ENCODE measurements at regions not wholly inside any gene's neighbourhood (a gene's known extent, or its start where the extent isn't known, plus 50 kb on each side); places are given as distances from the start of the nearest gene placed in this dataset.

GRCh38 chr3:70857916-70858315 is 545.5 kb upstream of the MDFIC2 start:
- no peak overlapping the region for H3K4me3 ChIP-seq (ENCODE audit: low read depth, low read length, poor library complexity, severe bottlenecking)
- H3K4me1 ChIP-seq (ENCODE audit: insufficient read depth, low read length, poor library complexity, severe bottlenecking): peaks cover 15% of the 10 kb centered on the region
- H3K27me3 ChIP-seq (replicated peaks; ENCODE audit: insufficient read depth, low read depth, low read length, poor library complexity): no peaks in the 10 kb centered on the region
- TF ChIP-seq EZH2 (IDR thresholded peaks at IDR 0.05; ENCODE audit: borderline replicate concordance, low read depth, low read length, poor library complexity, severe bottlenecking) (no peak), CTCF (conservative IDR thresholded peaks at IDR 0.05; ENCODE audit: low read depth, low read length) (no peak)
- H3K27ac ChIP-seq (ENCODE audit: low read depth, low read length, poor library complexity, severe bottlenecking): no peak overlapping the region
- DNase-seq (ENCODE audit: low spot score): no peak
- no TSS peak for BruUV-seq (replicated peaks)
- intact Hi-C loops (cut with micrococcal nuclease; ENCODE audit: unreplicated experiment): no loop called here
- ChIA-PET CTCF (no interaction called here), POLR2A (ENCODE audit: low non-redundant PET) (no interaction called here)
- H3K36me3 ChIP-seq (ENCODE audit: insufficient read depth, low read length, poor library complexity, severe bottlenecking): no peaks in the 10 kb centered on the region
- no peaks in the 10 kb centered on the region for H3K9me3 ChIP-seq (ENCODE audit: low read depth, low read length, poor library complexity, severe bottlenecking)

- no peaks in the 10 kb centered on the region for H3K36me3 ChIP-seq (ENCODE audit: insufficient read depth, low read length, poor library complexity, severe bottlenecking)
Measured at GRCh38 chr3:70856414-70857162, 544.1 kb upstream of the MDFIC2 start.

GRCh38 chr3:70855149-70855548 is 542.7 kb upstream of the MDFIC2 start:
- BruUV-seq (replicated peaks): no TSS peak
- CTCF ChIA-PET: no interaction called here

More at GRCh38 chr3:70856414-70857162, 544.1 kb upstream of the MDFIC2 start:
- DNase-seq (ENCODE audit: low spot score): no peak
- Histone ChIP-seq H3K4me3 (ENCODE audit: low read depth, low read length, poor library complexity, severe bottlenecking) (no peak overlapping the region), H3K9me3 (ENCODE audit: low read depth, low read length, poor library complexity, severe bottlenecking) (no peaks in the 10 kb centered on the region), H3K4me1 (ENCODE audit: insufficient read depth, low read length, poor library complexity, severe bottlenecking) (peaks cover 15% of the 10 kb centered on the region), H3K27ac (ENCODE audit: low read depth, low read length, poor library complexity, severe bottlenecking) (no peak overlapping the region), H3K27me3 (replicated peaks; ENCODE audit: insufficient read depth, low read depth, low read length, poor library complexity) (no peaks in the 10 kb centered on the region)
- intact Hi-C loops (cut with micrococcal nuclease; ENCODE audit: unreplicated experiment): no loop called here
- CTCF ChIA-PET: no interaction called here
- TF ChIP-seq EZH2 (IDR thresholded peaks at IDR 0.05; ENCODE audit: borderline replicate concordance, low read depth, low read length, poor library complexity, severe bottlenecking): no peak
- no peak for TF ChIP-seq CTCF (conservative IDR thresholded peaks at IDR 0.05; ENCODE audit: low read depth, low read length)
- BruUV-seq (replicated peaks): no TSS peak
- POLR2A ChIA-PET (ENCODE audit: low non-redundant PET): no interaction called here

More at GRCh38 chr3:70855149-70855548, 542.7 kb upstream of the MDFIC2 start:
- H3K4me3 ChIP-seq (ENCODE audit: low read depth, low read length, poor library complexity, severe bottlenecking): no peak overlapping the region
- no peaks in the 10 kb centered on the region for H3K36me3 ChIP-seq (ENCODE audit: insufficient read depth, low read length, poor library complexity, severe bottlenecking)
- intact Hi-C loops (cut with micrococcal nuclease; ENCODE audit: unreplicated experiment): no loop called here
- TF ChIP-seq CTCF (conservative IDR thresholded peaks at IDR 0.05; ENCODE audit: low read depth, low read length) (no peak), EZH2 (IDR thresholded peaks at IDR 0.05; ENCODE audit: borderline replicate concordance, low read depth, low read length, poor library complexity, severe bottlenecking) (no peak)
- H3K4me1 ChIP-seq (ENCODE audit: insufficient read depth, low read length, poor library complexity, severe bottlenecking): peaks cover 15% of the 10 kb centered on the region
- no peaks in the 10 kb centered on the region for H3K9me3 ChIP-seq (ENCODE audit: low read depth, low read length, poor library complexity, severe bottlenecking)
- POLR2A ChIA-PET (ENCODE audit: low non-redundant PET): no interaction called here
- no peaks in the 10 kb centered on the region for H3K27me3 ChIP-seq (replicated peaks; ENCODE audit: insufficient read depth, low read depth, low read length, poor library complexity)
- no peak overlapping the region for H3K27ac ChIP-seq (ENCODE audit: low read depth, low read length, poor library complexity, severe bottlenecking)
- DNase-seq (ENCODE audit: low spot score): no peak
